HG03575 (cell line): ENCODE measurements at regions not wholly inside any gene's neighbourhood (a gene's known extent, or its start where the extent isn't known, plus 50 kb on each side); places are given as distances from the start of the nearest gene placed in this dataset.

Experiments used
- ATAC-seq: cut with Tn5 transposase; IDR thresholded peaks from one replicate; pipeline ENCODE4 v1.9.1; 2021; ENCODE audit not compliant: unreplicated experiment, insufficient number of reproducible peaks, low FRiP score; ENCODE audit errors: extremely low read depth

DNA sequence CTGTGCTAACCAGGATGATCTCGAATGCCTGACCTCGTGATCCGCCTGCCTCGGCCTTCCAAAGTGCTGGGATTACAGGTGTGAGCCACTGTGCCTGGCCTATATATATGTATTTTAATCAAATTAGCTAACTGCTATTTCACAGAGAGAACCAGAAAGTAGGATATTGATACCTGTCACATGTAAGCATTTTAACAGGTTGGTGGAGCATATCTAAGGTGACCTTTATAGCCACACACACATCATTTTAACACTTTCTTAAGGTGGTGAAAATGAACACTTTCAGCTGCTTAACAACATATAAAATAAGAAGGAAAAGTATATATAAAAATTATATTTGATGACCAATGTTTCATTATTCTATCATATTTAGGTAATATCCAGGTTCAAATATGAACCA is 57.0 kb upstream of the ATF7IP start:
- no peak for ATAC-seq

DNA sequence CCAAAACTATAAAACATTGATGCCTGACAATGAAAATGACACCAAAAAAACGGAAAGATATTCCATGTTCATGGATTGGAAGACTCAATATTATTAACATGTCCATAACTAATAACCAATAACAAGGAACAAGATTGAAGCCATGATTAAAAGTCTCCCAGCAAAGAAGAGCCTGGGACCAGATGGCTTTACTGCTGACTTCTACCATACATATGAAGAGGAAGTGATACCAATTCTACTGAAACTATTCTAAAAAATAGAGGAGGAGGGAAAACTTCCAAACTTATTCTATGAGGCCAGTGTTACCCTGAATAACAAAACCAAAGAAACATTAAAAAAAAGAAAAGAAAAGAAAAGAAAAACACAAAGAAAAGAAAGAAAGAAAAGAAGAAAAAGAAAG is 54.6 kb upstream of the ATF7IP start:
- no peak for ATAC-seq

DNA sequence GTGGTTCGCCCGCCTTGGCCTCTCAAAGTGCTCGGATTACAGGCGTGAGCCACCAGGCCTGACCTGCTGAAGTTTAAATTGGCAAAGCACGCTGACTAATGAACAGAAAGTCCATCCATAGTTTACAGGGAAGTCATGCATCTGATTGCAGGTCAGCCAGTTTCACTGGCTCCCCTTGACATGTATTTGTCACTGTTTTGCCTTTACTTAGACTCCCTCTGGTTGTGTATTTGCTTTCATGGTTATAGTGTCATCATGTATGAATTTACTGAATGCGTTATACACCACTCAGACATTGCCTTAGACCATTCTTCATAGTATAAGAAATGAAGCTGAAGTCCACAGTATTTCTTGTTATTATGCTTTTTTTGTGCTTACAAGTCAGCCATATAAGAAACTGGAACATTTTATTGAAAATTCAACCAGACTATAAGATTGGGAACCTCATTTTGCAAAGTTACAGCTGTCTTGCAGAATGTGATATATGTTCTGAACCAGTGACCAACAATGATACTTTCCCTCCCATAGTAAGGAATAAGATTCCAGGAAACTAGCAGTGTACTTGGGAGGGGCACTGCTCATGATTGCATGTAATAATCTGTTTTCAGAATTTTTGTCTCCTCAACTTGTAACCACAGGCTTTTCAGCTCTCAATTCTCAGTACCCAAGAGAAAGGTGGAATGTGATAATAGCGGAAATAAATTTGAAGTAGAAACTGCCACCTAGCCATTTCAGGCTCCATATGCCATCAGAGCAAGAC is 51.9 kb upstream of the ATF7IP start:
- ATAC-seq = no peak

DNA sequence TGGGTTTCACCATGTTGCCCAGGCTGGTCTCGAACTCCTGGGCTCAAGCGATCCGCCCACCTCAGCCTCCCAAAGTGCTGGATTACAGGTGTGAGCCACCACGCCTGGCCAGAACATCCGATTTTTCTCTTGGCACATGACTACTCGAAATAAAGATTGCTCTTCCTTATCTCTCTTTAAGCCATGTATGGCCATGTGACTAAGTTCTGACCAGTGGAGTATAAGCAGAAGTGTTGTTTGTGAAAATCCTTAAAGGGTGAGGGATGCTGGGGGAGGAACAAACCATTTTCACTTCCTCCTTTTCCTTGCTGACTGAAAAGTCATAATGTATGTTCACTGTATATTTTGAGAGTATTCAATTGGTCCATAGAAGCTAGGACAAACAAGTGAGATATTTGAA is 50.7 kb upstream of the ATF7IP start:
- no peak for ATAC-seq

DNA sequence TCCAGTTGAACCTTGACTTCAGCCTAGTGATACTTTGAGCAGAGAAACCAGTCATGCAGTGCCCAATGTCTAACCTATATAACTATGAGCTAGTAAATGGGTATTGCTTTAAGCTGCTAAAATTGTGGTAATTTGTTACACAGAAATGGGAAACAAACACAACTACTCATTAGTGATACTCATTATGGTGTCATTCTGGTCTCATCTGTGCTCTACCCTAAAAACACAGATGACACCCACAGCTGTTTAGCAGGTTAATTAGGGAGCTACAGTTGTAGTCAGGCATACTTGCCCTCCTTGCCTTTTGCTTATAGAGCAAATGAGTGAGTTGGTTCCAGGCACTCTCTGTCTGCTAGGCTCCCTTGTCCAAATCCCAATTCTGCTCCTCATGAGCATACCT is 50.0 kb upstream of the ATF7IP start:
- ATAC-seq = no peak
